HL-60 (cell line): ENCODE measurements at regions not wholly inside any gene's neighbourhood (a gene's known extent, or its start where the extent isn't known, plus 50 kb on each side); places are given as distances from the start of the nearest gene placed in this dataset.
"Not testable (repeated sequence)": the region's sequence is repeated elsewhere in the genome, so short reads cannot be mapped to it uniquely, and the experiment has no call there.

Experiments
- DNase-seq, 2 experiments: peaks; one replicate each; pipeline ENCODE4 v3.0.0-alpha.2; 2010 to 2020; ENCODE audit warnings: low read depth in 1 of 2, low spot score in 1 of 2
- H3K27ac ChIP-seq: fragments of 250-450 bp; sonication (Bioruptor Pico); replicated peaks from 2 replicates; pipeline ENCODE4 v1.5.1; 2020; ENCODE audit warnings: mild to moderate bottlenecking, moderate library complexity
- H3K27me3 ChIP-seq: fragments of 250-450 bp; sonication (Bioruptor Pico); 2 replicates; pipeline ENCODE4 v1.5.1; 2021; ENCODE audit warnings: mild to moderate bottlenecking, moderate library complexity; ENCODE audit not compliant: insufficient read depth, poor library complexity, severe bottlenecking
- H3K4me3 ChIP-seq: replicated peaks from 2 replicates; pipeline ENCODE4 v1.5.1; 2011; ENCODE audit warnings: mild to moderate bottlenecking, control low read depth, low read length; ENCODE audit not compliant: insufficient read depth
- GABPA ChIP-seq: IDR thresholded peaks from 2 replicates; pipeline ENCODE4 v1.6.1; 2012; ENCODE audit warnings: low read depth
- POLR2AphosphoS5 ChIP-seq: IDR thresholded peaks from 2 replicates; pipeline ENCODE4 v1.6.1; 2012; ENCODE audit warnings: low read depth
- SPI1 ChIP-seq: IDR thresholded peaks from 2 replicates; pipeline ENCODE4 v1.6.1; 2012; ENCODE audit warnings: low read depth, mild to moderate bottlenecking, borderline replicate concordance
- TF ChIP-seq, protein P1 (sequence below): IDR thresholded peaks from 2 replicates; pipeline ENCODE4 v1.6.1; 2012; ENCODE audit warnings: low read depth; ENCODE audit not compliant: insufficient replicate concordance
- TF ChIP-seq, protein P2 (sequence below): IDR thresholded peaks from one replicate; pipeline ENCODE4 v1.5.1; 2011; ENCODE audit warnings: low read length, control low read depth, inconsistent platforms; ENCODE audit not compliant: insufficient read depth

DNA sequence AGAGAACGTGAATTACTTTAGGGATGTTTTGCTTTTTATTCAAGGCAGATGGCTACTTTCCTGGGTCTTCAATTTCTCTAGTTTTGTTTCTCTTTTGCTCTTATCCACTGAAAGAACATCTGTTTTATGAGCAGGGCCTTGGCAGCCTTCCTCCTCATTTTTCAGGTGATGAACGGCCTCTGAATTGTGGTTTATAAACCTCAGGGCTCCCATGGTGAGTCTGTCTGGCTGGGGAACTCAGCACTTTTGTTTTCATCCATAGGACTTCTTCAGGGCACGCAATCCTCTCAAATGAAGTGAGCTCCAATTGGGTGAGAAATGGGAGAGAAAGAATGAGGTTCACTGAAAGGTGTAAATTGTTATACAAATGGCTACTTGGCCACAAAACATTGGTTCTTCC, 186.4 kb upstream of the ERCC4 start:
- Histone ChIP-seq H3K4me3 (no peak overlapping the region), H3K27ac (no peak overlapping the region), H3K27me3 (no peaks in the 10 kb centered on the region)
- TF ChIP-seq POLR2AphosphoS5 = no peak
- TF ChIP-seq, protein P1, sequence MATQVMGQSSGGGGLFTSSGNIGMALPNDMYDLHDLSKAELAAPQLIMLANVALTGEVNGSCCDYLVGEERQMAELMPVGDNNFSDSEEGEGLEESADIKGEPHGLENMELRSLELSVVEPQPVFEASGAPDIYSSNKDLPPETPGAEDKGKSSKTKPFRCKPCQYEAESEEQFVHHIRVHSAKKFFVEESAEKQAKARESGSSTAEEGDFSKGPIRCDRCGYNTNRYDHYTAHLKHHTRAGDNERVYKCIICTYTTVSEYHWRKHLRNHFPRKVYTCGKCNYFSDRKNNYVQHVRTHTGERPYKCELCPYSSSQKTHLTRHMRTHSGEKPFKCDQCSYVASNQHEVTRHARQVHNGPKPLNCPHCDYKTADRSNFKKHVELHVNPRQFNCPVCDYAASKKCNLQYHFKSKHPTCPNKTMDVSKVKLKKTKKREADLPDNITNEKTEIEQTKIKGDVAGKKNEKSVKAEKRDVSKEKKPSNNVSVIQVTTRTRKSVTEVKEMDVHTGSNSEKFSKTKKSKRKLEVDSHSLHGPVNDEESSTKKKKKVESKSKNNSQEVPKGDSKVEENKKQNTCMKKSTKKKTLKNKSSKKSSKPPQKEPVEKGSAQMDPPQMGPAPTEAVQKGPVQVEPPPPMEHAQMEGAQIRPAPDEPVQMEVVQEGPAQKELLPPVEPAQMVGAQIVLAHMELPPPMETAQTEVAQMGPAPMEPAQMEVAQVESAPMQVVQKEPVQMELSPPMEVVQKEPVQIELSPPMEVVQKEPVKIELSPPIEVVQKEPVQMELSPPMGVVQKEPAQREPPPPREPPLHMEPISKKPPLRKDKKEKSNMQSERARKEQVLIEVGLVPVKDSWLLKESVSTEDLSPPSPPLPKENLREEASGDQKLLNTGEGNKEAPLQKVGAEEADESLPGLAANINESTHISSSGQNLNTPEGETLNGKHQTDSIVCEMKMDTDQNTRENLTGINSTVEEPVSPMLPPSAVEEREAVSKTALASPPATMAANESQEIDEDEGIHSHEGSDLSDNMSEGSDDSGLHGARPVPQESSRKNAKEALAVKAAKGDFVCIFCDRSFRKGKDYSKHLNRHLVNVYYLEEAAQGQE = no peak
- TF ChIP-seq, protein P2, sequence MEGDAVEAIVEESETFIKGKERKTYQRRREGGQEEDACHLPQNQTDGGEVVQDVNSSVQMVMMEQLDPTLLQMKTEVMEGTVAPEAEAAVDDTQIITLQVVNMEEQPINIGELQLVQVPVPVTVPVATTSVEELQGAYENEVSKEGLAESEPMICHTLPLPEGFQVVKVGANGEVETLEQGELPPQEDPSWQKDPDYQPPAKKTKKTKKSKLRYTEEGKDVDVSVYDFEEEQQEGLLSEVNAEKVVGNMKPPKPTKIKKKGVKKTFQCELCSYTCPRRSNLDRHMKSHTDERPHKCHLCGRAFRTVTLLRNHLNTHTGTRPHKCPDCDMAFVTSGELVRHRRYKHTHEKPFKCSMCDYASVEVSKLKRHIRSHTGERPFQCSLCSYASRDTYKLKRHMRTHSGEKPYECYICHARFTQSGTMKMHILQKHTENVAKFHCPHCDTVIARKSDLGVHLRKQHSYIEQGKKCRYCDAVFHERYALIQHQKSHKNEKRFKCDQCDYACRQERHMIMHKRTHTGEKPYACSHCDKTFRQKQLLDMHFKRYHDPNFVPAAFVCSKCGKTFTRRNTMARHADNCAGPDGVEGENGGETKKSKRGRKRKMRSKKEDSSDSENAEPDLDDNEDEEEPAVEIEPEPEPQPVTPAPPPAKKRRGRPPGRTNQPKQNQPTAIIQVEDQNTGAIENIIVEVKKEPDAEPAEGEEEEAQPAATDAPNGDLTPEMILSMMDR = no peak
- TF ChIP-seq SPI1 = no peak
- no peak for TF ChIP-seq GABPA
- no peak for DNase-seq

DNA sequence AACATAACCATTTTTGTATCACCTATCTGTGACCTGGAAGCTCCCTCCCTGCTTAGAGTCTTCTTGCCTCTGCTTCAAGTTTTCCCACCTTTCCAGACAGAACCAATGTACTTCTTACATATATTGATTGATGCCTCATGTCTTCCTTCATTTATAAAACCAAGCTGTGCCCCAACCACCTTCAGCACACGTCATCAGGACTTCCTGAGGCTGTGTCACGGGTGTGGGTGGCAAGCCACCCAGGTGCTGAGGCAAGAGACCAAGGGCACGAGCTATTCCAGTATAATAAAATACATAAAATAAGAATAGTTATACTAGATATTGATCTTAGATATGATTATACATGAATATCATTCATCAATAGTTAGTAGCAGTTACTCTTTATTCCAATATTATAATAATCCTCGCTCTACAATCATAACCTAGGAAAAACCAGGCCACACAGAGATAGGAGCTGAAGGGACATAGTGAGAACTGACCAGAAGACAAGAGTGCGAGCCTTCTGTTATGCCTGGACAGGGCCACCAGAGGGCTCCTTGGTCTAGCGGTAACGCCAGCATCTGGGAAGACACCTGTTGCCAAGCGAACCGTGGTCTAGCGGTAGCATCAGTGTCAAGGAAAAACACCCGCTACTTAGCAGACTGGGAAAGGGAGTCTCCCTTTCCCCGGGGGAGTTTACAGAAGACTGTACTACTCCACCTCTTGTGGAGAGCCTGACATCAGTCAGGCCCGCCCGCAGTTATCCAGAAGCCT, 180.2 kb upstream of the ERCC4 start:
- not testable (repeated sequence) for H3K4me3 ChIP-seq, DNase-seq, H3K27ac ChIP-seq, H3K27me3 ChIP-seq

DNA sequence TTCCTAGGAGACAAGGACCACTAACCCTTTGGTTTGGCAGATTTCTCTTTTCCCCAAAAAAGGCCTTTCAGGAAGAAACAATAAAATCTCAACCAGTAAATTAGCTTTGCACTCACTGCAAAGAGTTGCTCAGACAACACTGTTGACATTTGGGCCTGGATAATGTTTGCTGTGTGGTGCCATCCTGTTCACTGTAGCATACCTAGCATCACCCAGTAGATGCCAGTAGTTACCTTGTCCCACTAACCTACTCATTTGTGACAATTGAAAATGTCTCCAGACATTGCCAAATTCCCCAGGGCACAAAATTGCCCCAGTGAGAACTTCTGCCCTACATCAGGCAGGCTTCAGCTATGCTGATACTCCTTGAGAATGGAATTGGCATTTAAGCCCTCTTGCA, 177.0 kb upstream of the ERCC4 start:
- TF ChIP-seq, protein P1 = no peak
- TF ChIP-seq POLR2AphosphoS5 (no peak), SPI1 (no peak), GABPA (no peak)
- TF ChIP-seq, protein P2 = no peak
- DNase-seq = no peak
- H3K27ac ChIP-seq = no peak overlapping the region
- no peaks in the 10 kb centered on the region for H3K27me3 ChIP-seq
- no peak overlapping the region for H3K4me3 ChIP-seq

DNA sequence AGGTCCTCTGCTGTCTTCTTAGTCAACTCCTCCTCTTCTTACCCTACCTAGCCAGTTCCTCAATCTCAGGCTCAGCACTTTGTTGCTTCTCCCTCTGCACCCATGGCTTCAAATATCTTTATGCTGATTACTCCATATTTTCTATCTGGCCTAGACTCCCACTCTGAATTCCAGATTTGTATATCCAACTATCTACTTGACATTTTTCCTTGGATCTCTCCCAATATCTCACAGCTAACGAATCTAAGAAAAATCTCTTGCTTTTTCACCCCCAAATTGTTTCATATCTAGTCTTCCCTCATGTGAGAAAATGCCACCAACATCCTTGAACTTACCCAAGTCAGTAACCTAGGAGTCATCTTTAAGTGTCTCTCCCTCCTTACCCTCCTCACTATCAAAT, 176.4 kb upstream of the ERCC4 start:
- TF ChIP-seq POLR2AphosphoS5 = no peak
- 0 out of 2 replicates have a peak, but pooled peaks have one; percentile 10 for TF ChIP-seq SPI1
- no peak for TF ChIP-seq GABPA
- TF ChIP-seq, protein P1 = no peak
- no peak overlapping the region for H3K27ac ChIP-seq
- H3K27me3 ChIP-seq = no peaks in the 10 kb centered on the region
- no peak overlapping the region for H3K4me3 ChIP-seq
- DNase-seq = no peak
